H1 (cell line): ENCODE measurements at regions not wholly inside any gene's neighbourhood (a gene's known extent, or its start where the extent isn't known, plus 50 kb on each side); places are given as distances from the start of the nearest gene placed in this dataset.

Experiments
- CREB1 ChIP-seq: IDR thresholded peaks from 2 replicates; pipeline ENCODE4 v1.6.1; 2012; ENCODE audit warnings: inconsistent platforms
- KDM5A ChIP-seq: fragments of 200-600 bp; IDR thresholded peaks from 2 replicates; pipeline ENCODE4 v1.7.1; 2012; ENCODE audit warnings: mild to moderate bottlenecking, low read length, inconsistent platforms, mixed read lengths
- RAD21 ChIP-seq, 2 experiments: IDR thresholded peaks in 1 of 2; conservative IDR thresholded peaks in 1 of 2; 2 replicates each; pipeline ENCODE4 v1.6.1; 2011; ENCODE audit warnings: low read depth in 2 of 2, low read length in 2 of 2, improper control_type of control experiment in 1 of 2, inconsistent platforms in 1 of 2, mild to moderate bottlenecking in 1 of 2, moderate library complexity in 1 of 2
- RNF2 ChIP-seq: fragments of 200-900, 300-1000 bp; sonication (generic); IDR thresholded peaks from 2 replicates; pipeline ENCODE4 v1.7.1; 2016; ENCODE audit warnings: borderline replicate concordance, low read depth, mild to moderate bottlenecking, antibody characterized with exemption, low read length; ENCODE audit not compliant: poor library complexity, severe bottlenecking; ENCODE audit errors: missing control alignments
- ZNF274 ChIP-seq: IDR thresholded peaks from 2 replicates; pipeline ENCODE4 v1.7.0; 2012; ENCODE audit warnings: low read length, borderline replicate concordance; ENCODE audit errors: extremely low read depth

DNA sequence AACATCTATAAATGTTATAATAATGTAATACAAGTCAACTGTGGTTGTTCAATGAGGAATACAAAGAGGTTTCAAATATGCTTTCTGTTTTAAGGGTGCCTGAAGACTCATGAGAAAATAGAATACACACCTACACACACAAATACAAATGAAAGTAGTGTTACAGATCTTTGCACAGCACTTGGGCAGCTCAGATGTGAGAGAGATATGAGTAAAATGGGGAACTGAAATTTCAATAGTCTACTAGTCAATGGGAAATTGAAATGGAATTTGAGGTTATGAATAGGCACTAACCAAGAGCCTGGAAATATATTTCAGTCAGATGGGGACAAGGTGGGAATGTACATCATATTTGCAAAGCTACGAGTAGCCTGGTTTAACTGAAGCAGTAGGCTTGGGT lies 96.6 kb downstream of the ISL1 start (continued):
- no peak for TF ChIP-seq RAD21 (IDR thresholded peaks at IDR 0.05 in 1 of 2, conservative IDR thresholded peaks at IDR 0.05 in 1 of 2; ENCODE audit: low read depth in 2 of 2, low read length in 2 of 2)
- TF ChIP-seq RNF2 = no peak
- TF ChIP-seq KDM5A = no peak
- no peak for TF ChIP-seq ZNF274
- no peak for TF ChIP-seq CREB1
